Right lobe of liver (tissue), 6 donors: ENCODE measurements at regions not wholly inside any gene's neighbourhood (a gene's known extent, or its start where the extent isn't known, plus 50 kb on each side); places are given as distances from the start of the nearest gene placed in this dataset.

Source experiments
- ATAC-seq, 4 donors: fragments of 200-7000 bp; cut with Tn5 transposase; one replicate each; pipeline ENCODE4 v1.9.1; 2020; ENCODE audit warnings: mild to moderate bottlenecking in 4 of 4, moderate library complexity in 4 of 4
- DNase-seq, 3 donors: peaks; one replicate each; pipeline ENCODE4 v3.0.0-alpha.2; 2020
- H3K27ac ChIP-seq, 3 donors: fragments of 200-600 bp; one replicate each; pipeline ENCODE4 v1.8.0; 2022
- H3K27me3 ChIP-seq, 2 donors: fragments of 200-600 bp; one replicate each; pipeline ENCODE4 v1.8.0; 2022
- H3K36me3 ChIP-seq, 4 donors: fragments of 200-600 bp; sonication (generic) in 1 of 4; one replicate each; pipeline versions ENCODE4 v1.5.1 to v1.8.0; 2017 to 2022; ENCODE audit warnings: control low read depth in 1 of 4
- H3K4me1 ChIP-seq, 4 donors: fragments of 200-600 bp; sonication (generic) in 1 of 4; one replicate each; pipeline versions ENCODE4 v1.5.1 to v1.8.0; 2017 to 2022; ENCODE audit warnings: control low read depth in 1 of 4
- H3K4me3 ChIP-seq, 3 donors: fragments of 200-600 bp; one replicate each; pipeline ENCODE4 v1.8.0; 2022
- H3K9me3 ChIP-seq, 4 donors: fragments of 200-600 bp; sonication (generic) in 1 of 4; one replicate each; pipeline versions ENCODE4 v1.5.1 to v1.8.0; 2017 to 2022; ENCODE audit warnings: control low read depth in 1 of 4
- CTCF ChIP-seq, 4 donors: fragments of 200-600 bp in 3 of 4; fragments of 450-650 bp in 1 of 4; IDR thresholded peaks; one replicate each; pipeline versions ENCODE4 v1.5.1 to v1.8.0; 2016 to 2022; ENCODE audit warnings: antibody characterized with exemption in 4 of 4, mild to moderate bottlenecking in 2 of 4
- POLR2A ChIP-seq: fragments of 450-650 bp; IDR thresholded peaks from one replicate; pipeline ENCODE4 v1.6.1; 2017; ENCODE audit warnings: antibody characterized with exemption, mild to moderate bottlenecking
- whole genome bisulfite sequencing: methylation state at CpG from one replicate; pipeline ENCODE4 v1.1.6; 2018; ENCODE audit warnings: low coverage, low lambda C conversion rate; ENCODE audit not compliant: insufficient coverage; ENCODE audit errors: missing lambda C conversion rate; 5-methylcytosine and 5-hydroxymethylcytosine counted together
- intact Hi-C, 2 donors: fragments of 100-400 bp; cut with DNase I; formaldehyde crosslinking; loops; one replicate each; pipeline versions ENCODE4 v1.11.2 to v1.14.1; 2022
- donor health status: DM: no; HTN: yes; CAD: no.
- donor health status: DM: no; HTN: no; CAD: no.
- donor health status: DM: no; HTN: no; CAD: no.
- donor health status: DM: no; HTN: yes; CAD: no.
- donor health status: DM: no; HTN: yes; CAD: no.

DNA sequence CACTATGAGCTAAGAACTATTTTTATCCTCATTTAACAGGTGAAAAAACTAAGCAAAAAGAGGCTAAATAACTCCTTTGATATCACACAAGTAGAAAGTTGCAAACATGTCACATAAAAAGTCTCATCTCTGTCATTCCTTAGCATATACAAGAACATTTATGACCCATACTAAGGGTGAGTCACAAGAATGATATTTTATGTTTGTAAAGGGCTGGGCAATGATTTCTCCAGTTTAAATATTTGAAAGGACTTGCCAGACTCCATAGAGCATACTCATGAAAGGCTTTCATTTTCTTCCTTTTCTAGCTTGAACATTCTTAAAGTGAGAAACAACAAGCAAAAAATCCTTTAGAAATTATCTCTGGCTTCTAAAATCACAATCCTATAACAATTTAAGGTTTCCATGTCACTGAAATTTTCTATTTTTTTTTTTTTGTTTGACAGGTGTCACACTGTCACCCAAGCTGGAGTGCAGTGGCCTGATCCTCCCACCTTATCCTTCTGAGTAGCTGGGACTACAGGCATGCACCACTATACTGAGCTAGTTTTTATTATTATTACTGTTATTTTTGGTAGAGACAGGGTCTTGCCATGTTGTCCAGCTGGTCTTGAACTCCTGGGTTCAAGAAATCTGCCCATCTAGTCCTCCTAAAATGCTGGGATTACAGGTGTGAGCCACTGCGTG, 338.0 kb upstream of the KHDRBS2 start:
- no peaks in the 10 kb centered on the region for H3K9me3 ChIP-seq
- no peak overlapping the region for H3K27ac ChIP-seq
- TF ChIP-seq CTCF (IDR thresholded peaks at IDR 0.05) (no peak), POLR2A (no peak)
- 58% methylated on average over 1 of the region's 1 CpG for WGBS
- ATAC-seq = no peak
- H3K4me3 ChIP-seq = no peak overlapping the region
- no peaks in the 10 kb centered on the region for H3K36me3 ChIP-seq
- DNase-seq = no peak
- no peaks in the 10 kb centered on the region for H3K27me3 ChIP-seq
- H3K4me1 ChIP-seq = no peaks in the 10 kb centered on the region
- intact Hi-C loops = no loop called here

DNA sequence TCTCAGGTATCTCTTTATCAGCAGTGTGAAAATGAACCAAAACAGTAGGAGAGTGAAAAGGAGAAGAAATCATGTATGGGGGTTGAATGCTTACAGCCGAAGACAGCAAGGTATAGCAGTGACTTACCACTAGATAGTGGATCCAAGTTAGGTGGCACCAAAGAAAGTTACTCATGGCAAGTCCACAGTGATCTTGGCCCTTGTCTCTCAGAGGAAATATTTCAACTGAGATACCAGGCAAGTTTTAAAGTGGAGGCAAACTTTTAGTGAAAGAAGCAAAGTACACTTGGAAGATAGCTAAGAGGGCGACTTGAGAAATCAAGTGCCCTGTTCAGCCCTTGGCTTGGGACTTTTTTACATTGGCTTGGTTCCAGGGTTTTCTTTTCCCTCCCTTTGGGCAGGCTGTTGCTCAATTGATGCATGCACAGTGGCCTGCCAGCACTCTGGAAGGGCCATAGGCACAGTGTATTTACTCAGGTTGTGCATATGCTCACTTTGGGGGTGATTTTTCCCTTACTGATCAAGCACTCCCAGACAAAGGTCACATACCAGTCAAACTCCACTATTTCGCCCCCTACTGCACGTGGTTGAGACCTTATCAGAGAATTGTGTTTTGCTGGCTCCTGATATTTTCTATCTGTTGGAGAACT, 329.5 kb upstream of the KHDRBS2 start:
- Histone ChIP-seq H3K36me3 (no peaks in the 10 kb centered on the region), H3K27me3 (no peaks in the 10 kb centered on the region), H3K4me3 (no peak overlapping the region), H3K27ac (no peak overlapping the region), H3K9me3 (no peaks in the 10 kb centered on the region), H3K4me1 (no peaks in the 10 kb centered on the region)
- TF ChIP-seq POLR2A = no peak
- no peak for TF ChIP-seq CTCF (IDR thresholded peaks at IDR 0.05)
- DNase-seq (no peak), ATAC-seq (peak in 1 of 4 donors; percentile 12)
- WGBS = 27% methylated on average over 4 of the region's 4 CpGs
- intact Hi-C loops = no loop called here

DNA sequence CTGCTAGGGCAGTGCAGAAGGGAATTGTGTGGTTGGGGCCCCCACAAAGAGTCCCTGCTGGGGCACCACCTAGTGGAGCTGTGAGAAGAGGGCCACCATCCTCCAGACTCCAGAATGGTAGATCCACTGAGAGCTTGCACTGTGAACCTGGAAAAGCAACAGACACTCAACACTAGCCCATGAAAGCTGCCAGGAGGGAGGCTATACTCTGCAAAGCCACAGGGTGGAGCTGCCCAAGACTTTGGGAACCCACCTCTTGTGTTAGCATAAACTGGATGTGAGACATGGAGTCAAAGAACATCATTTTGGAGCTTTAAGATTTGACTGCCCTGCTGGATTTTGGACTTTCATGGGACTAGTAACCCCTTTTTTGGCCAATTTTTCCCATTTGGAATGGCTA, 328.4 kb upstream of the KHDRBS2 start:
- TF ChIP-seq CTCF (IDR thresholded peaks at IDR 0.05) = no peak
- TF ChIP-seq POLR2A = no peak
- no peak overlapping the region for H3K27ac ChIP-seq

GRCh38 chr6:62613928-62614327, 327.9 kb upstream of the KHDRBS2 start:
- no peak for ATAC-seq
- H3K4me1 ChIP-seq = no peaks in the 10 kb centered on the region

More for the DNA sequence above, 328.4 kb upstream of the KHDRBS2 start:
- H3K27me3 ChIP-seq = no peaks in the 10 kb centered on the region
- H3K9me3 ChIP-seq = no peaks in the 10 kb centered on the region
- H3K36me3 ChIP-seq = no peaks in the 10 kb centered on the region
- intact Hi-C loops = no loop called here
- DNase-seq = no peak
- H3K4me3 ChIP-seq = no peak overlapping the region
- no peak for ATAC-seq
- H3K4me1 ChIP-seq = no peaks in the 10 kb centered on the region

More at GRCh38 chr6:62613928-62614327, 327.9 kb upstream of the KHDRBS2 start:
- intact Hi-C loops = no loop called here
- no peaks in the 10 kb centered on the region for H3K27me3 ChIP-seq
- no peaks in the 10 kb centered on the region for H3K9me3 ChIP-seq
- DNase-seq = no peak
- 26% methylated on average over 2 of the region's 3 CpGs for WGBS
- H3K36me3 ChIP-seq = no peaks in the 10 kb centered on the region
- TF ChIP-seq POLR2A = no peak
- no peak for TF ChIP-seq CTCF (IDR thresholded peaks at IDR 0.05)
- no peak overlapping the region for H3K4me3 ChIP-seq
- H3K27ac ChIP-seq = no peak overlapping the region
